HG03103 (cell line): ENCODE measurements at regions not wholly inside any gene's neighbourhood (a gene's known extent, or its start where the extent isn't known, plus 50 kb on each side); places are given as distances from the start of the nearest gene placed in this dataset.

Experiments used
- ATAC-seq: cut with Tn5 transposase; IDR thresholded peaks from one replicate; pipeline ENCODE4 v1.9.1; 2021; ENCODE audit warnings: low read depth; ENCODE audit not compliant: unreplicated experiment

DNA sequence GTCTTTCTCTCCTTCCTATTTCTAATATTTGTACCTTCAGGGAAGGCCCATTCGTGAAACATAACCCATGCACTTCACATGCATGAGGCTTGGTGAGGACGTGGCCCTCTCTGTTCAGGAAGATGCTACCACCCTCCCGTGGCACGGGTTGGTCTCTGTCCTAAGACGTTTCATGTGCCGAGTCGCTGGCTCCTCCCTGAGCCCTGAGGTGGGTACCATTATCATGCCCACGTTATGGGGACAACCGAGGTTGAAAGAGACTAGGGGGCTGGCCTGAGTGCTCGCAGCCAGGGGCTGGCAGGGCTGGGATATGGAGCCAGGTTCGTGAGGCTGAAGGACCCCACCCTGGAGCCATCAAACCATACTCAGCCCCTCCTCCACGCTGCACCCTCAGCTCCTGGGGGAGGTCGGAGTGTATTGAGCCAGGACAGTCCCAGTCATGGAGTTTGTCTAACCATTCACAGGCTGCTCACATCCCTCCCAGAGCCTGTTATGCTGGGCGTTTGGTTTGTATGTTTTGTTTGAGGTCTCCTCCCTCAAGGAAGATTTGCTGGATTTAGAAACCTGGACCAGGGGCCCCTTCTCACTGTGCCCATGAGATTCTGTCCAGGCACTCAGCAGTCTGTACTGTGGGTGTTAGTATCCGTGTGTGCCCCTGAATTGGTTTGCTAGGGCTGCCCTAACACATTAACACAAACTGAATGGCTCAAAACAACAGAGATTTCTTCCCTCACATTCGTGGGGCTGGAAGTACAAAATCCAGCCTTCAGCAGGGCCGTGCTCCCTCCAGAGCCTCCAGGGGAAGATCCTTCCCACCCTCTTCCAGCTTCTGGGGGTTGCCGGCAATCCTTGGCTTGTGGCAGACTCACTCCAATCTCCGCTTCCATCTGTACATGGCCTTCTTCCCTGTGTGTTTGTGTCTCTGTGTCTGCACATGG is 88.3 kb downstream of the ANKRD60 start:
- ATAC-seq: no peak

DNA sequence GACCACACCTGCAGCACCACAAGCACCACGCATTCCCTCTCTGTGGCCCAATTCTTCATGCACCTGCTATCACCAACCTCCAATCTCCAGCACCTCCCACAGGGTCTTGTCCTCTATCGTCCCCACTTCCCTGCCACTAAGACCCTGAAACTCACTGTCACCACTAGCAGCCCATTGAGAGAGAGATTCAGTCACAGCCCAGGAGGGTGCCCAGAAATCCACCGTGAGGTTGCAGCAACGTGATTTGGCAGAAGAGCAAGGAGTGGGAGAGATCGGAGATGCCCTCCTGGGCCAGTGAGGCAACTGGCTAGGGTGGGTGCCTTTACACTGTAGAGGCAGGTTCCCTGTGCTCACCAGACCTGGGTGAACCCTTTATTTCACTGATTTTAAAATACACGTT is 90.1 kb downstream of the ANKRD60 start:
- no peak for ATAC-seq

DNA sequence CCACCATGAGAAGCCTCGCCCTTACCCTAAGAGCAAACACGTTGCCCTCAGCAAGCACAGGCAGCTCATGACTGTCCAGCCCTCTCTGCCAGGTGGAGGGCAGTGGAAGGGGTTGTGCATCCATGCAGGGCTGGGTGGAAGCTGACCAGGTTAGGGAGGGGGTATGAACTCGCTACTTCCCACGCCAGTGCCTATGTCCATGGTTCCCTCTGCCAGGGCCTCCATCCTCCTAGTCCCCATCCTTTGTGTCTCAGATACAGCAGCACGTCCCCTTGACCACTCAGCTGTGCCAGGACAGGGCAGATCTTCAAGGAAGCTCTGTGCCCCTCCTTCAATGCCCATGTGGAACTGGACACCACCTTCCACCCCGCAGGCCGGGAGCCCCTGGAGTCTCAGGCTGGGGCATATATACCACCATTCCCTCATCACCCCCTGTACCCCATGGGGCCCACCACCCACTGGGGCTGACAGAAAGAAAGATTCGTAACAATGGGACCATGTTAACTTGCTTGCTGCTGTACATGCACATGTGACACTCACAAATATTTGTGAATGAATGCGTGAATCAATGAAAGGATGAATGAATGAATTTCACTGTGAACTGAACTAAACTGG is 90.7 kb downstream of the ANKRD60 start:
- no peak for ATAC-seq

DNA sequence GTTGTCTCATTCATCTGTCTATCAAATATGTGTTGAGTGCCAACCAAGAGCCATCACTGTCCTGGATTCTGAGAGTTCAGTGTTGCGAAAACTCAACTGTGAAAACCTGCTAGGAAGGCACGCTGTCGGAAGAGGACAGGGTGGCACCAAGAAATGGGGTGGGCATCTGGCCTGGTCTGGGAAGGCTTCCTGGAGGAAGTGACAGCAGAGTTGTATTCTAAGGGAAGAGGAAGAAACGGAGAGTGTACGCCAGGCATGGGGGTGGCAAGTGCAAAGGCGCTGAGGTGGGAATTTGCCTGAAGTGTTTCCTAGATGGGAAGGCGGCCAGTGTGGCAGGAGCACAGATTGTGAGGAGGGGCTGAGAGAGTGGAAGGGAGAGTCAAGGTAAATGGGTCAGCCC is 91.2 kb downstream of the ANKRD60 start:
- no peak for ATAC-seq

- no peak for ATAC-seq
Observed at GRCh38 chr20:58136149-58136484, 92.3 kb downstream of the ANKRD60 start.

DNA sequence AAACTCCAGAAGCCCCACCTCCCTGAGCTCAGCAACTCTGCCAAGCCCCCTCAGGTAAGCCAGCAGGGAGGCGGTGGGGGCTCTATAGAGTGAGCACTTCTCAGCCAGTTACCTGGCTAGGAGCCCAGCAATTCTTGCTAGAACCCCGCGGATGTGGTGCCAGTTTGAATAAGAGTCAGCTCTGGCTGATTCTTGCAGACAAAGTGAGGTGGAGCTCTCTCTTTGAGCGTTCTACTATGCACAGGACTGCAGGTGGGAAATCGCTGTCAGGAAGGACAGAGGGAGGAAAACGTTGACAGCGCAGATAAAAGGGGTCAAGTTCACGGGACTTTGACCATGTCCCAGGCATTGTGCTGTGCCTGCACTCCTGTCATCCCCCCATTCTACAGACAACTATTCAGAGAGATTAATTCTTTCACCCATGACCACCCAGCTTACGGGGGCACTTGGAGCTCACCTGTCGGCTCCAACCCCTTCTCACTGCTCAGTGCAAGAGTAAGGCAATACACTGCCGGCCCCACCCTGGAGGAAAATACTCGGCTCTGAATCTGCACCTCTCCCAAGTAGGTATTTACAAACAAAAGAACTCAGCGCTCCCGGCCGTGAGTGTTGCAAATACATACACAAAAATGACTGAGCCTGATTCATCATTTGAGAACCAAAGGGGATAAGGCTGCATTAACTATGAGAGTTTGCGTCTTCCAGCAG is 92.9 kb downstream of the ANKRD60 start:
- ATAC-seq: no peak

- ATAC-seq: no peak
Observed at GRCh38 chr20:58133020-58133808, 95.2 kb downstream of the ANKRD60 start.

- no peak for ATAC-seq
Observed at GRCh38 chr20:58131551-58132142, 96.8 kb downstream of the ANKRD60 start.

DNA sequence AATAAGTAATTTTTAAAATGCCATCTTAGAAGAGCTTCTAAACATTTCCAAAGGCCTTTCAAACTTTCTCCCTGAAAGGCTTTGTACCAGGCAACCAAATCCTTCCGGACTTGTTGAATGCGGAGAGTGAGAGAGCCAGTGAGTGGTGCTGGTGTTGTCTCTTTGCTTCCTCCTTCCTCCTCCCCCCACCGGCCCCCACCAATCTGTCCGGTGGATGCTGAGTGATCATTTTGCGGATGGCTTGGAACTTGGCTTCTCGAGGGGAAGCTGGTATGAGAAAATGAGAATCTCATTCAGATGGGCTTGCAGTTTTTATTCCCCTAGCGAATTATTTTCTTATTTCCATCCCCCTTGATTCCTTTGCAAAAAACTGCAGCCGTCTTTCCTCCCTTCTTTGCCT is 97.3 kb downstream of the ANKRD60 start:
- ATAC-seq: no peak

DNA sequence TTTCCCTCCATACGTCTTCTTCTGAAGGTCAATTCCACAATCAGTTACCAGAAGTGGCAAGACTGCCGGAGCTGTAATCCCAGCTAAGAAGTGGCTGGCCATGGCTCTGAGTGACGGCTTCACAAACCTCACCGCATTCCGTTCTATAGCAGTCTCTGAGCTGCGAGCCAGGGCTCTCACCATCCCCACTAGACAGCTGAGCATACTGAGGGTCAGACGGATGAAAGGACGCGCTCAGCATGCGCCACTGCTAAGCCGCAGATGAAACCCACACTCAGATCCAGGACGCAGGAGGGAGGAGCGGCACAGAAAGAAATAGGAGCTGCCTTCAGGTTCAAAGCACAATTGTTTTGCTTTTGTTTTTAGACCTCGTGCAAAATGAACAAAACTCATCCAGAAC is 97.9 kb downstream of the ANKRD60 start:
- no peak for ATAC-seq

- ATAC-seq: no peak
Observed at GRCh38 chr20:58130156-58130555, 98.3 kb downstream of the ANKRD60 start.

- ATAC-seq: no peak
Observed at GRCh38 chr20:58129721-58130151, 98.7 kb downstream of the ANKRD60 start.

- no peak for ATAC-seq
Observed at GRCh38 chr20:58128635-58129625, 99.5 kb downstream of the ANKRD60 start.

DNA sequence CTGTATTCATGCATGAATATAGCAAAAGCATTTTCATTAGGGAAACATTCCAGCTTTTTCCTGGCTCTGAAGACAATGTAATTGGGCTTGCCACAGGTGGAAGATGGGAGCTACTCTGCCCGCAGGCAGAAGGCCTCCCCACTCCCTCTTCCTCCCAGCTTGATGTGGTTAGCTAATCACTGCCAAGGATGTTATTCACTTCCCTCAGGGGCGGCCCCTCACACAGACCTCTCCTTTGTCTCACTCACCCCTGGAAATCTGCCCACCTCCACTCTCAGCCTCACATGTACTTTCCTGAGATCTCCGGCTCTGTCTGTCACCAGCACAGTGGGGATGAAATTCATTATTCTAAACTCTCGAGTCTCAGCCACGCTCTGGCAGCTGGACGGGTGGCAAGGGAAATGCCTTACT is 100.7 kb downstream of the ANKRD60 start:
- ATAC-seq: no peak

DNA sequence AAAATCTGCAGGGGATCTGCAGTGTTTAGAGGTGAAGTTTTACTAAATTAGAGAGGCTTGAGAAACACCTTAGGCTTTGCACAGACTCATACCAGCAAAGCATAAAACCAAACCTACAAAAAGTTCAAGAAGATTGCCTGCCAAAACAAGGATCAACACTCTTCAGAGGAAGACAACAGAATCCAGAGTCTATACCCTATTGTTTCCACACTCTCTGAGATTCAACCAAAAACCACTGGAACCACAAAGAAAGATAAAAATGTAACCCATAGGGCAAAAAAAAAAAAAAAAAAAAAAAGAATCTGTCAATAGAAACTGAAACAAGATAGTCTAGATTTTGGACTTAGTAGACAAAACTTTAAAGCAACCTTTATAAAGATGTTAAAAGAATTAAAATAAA is 102.7 kb downstream of the ANKRD60 start:
- no peak for ATAC-seq

DNA sequence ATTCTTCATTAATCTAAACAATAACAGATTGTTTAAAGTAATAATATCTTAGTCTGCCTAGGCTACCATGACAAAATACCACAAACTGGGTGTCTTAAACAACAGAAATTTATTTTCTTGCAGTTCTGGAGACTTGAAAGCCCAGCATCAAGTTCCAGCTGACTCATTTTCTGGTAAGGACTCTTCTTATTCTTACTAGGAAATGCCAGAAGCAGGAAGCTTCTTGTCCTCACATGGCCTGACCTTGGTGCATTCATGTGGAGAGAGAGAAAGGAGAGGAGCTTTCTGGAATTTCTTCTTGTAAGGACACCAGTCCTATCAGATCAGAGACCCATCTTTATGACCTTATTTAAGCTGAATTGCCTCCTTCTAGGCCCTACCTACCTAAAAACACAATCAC is 110.5 kb downstream of the ANKRD60 start:
- no peak for ATAC-seq

- ATAC-seq: no peak
Observed at GRCh38 chr20:58116505-58116904, 111.9 kb downstream of the ANKRD60 start.

GRCh38 chr20:58113716-58114115 is 114.7 kb downstream of the ANKRD60 start:
- ATAC-seq: no peak
